ENCODE measurements at regions not wholly inside any gene's neighbourhood (a gene's known extent, or its start where the extent isn't known, plus 50 kb on each side); places are given as distances from the start of the nearest gene placed in this dataset.

DNA sequence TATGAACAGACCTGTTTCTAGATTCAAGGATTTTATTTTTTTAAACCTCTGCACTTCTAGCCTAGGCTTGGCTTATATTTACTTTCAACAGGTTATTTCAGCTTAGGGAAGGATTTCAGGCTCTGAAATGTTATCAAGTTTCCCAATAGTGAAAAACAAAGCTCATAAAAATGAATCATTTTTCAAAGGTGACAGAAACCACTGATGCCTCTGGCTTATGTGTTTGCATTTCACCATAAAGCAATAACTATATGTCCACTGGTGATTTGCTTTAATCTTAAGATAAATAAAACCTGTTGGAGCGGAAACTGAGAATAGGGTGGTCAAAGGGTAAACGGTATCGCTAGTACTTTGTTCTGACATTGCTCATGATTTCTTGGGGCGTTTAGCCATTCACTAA is 141.2 kb upstream of the LRIG1 start:
- Histone ChIP-seq H4K91ac (replicated peaks; ENCODE audit: insufficient read length, low read length) (no peak overlapping the region), H3K36me3 (ENCODE audit: control insufficient read depth in 2 of 4, insufficient read depth in 4 of 4, low read length in 3 of 4) (no peaks in the 10 kb centered on the region), H2BK5ac (ENCODE audit: low read depth, low read length) (no peak overlapping the region), H4K20me1 (replicated peaks in 1 of 2; ENCODE audit: control insufficient read depth in 1 of 2, insufficient read depth in 2 of 2, low read length in 2 of 2) (no peaks in the 10 kb centered on the region), H3K18ac (ENCODE audit: extremely low read depth, low read length) (no peak overlapping the region), H3K27me3 (replicated peaks in 1 of 4; ENCODE audit: control insufficient read depth in 3 of 4, extremely low read depth in 1 of 4, insufficient read depth in 3 of 4, low read length in 3 of 4) (peaks cover 0 to 2% (median 0%) of the 10 kb centered on the region in 4 experiments; a peak in 1 of 7 replicates), H2AFZ (ENCODE audit: low read length) (no peak overlapping the region), H3K23ac (ENCODE audit: insufficient read length) (no peak overlapping the region), H2BK120ac (replicated peaks; ENCODE audit: low read depth, low read length) (no peak overlapping the region), H2AK5ac (ENCODE audit: low read depth, low read length) (no peak overlapping the region), H2BK15ac (ENCODE audit: low read length) (no peak overlapping the region), H3K4me2 (ENCODE audit: insufficient read depth in 1 of 2, low read depth in 2 of 2, low read length in 2 of 2) (no peak overlapping the region), H4K5ac (ENCODE audit: insufficient read length, low read depth, low read length) (no peak overlapping the region), H3K9me3 (ENCODE audit: insufficient read depth in 2 of 2, low read depth in 1 of 2, low read length in 1 of 2) (no peaks in the 10 kb centered on the region; a peak in 1 of 4 replicates), H4K8ac (ENCODE audit: extremely low read depth, insufficient read depth, low read length) (no peak overlapping the region), H3K4ac (replicated peaks; ENCODE audit: insufficient read length, low read depth, low read length) (no peak overlapping the region), H3K4me1 (replicated peaks in 1 of 4; ENCODE audit: control insufficient read depth in 3 of 4, insufficient read depth in 4 of 4, low read length in 3 of 4) (peaks cover 0 to 3% (median under 1%) of the 10 kb centered on the region in 4 experiments; a peak in 1 of 7 replicates), H3K27ac (ENCODE audit: low read depth, low read length) (no peak overlapping the region), H3K9ac (replicated peaks in 1 of 4; ENCODE audit: extremely low read depth in 1 of 4, low read depth in 3 of 4, low read length in 3 of 4) (no peak overlapping the region), H2BK20ac (ENCODE audit: low read length) (no peak overlapping the region), H2BK12ac (ENCODE audit: low read depth, low read length) (no peak overlapping the region), H3K4me3 (ENCODE audit: extremely low read depth in 1 of 4, insufficient read depth in 2 of 4, low read depth in 3 of 4, low read length in 4 of 4) (no peak overlapping the region), H3K23me2 (ENCODE audit: low read depth, low read length) (no peaks in the 10 kb centered on the region), H3K79me1 (ENCODE audit: low read depth, low read length) (no peaks in the 10 kb centered on the region), H3K14ac (ENCODE audit: insufficient read length) (no peak overlapping the region), H3K56ac (replicated peaks; ENCODE audit: insufficient read length, low read depth, low read length) (no peak overlapping the region), H3K79me2 (ENCODE audit: control insufficient read depth in 1 of 2, insufficient read depth in 2 of 2, low read length in 2 of 2) (no peaks in the 10 kb centered on the region)
- FAIRE-seq, result no peak
- CTCF ChIA-PET (ENCODE audit: partially characterized antibody), result interaction anchor here (0.7 to 1.3 kb wide), 2 partner anchors 16 to 131 kb away, joined by 3 to 4 read pairs; no protein-coding TSS in a partner anchor
- no peak for DNase-seq (ENCODE audit: low read depth in 1 of 2, low spot score in 2 of 2)
- POLR2A ChIA-PET (ENCODE audit: partially characterized antibody), result no interaction called here
- TF ChIP-seq KDM1A (IDR thresholded peaks at IDR 0.05; ENCODE audit: borderline replicate concordance, low read length), result no peak
- 95% methylated on average over 4 of the region's 4 CpGs; no CpG with 5 or more reads in 1 of the 2 experiments for WGBS, 2 experiments (ENCODE audit: extremely low coverage in 1 of 2, insufficient coverage in 1 of 2, insufficient read length in 1 of 2, insufficient replicate concordance in 2 of 2, low coverage in 1 of 2, low lambda C conversion rate in 2 of 2, missing lambda C conversion rate in 1 of 2)

All from H1 (cell line).